ENCODE measurements at regions not wholly inside any gene's neighbourhood (a gene's known extent, or its start where the extent isn't known, plus 50 kb on each side); places are given as distances from the start of the nearest gene placed in this dataset.

DNA sequence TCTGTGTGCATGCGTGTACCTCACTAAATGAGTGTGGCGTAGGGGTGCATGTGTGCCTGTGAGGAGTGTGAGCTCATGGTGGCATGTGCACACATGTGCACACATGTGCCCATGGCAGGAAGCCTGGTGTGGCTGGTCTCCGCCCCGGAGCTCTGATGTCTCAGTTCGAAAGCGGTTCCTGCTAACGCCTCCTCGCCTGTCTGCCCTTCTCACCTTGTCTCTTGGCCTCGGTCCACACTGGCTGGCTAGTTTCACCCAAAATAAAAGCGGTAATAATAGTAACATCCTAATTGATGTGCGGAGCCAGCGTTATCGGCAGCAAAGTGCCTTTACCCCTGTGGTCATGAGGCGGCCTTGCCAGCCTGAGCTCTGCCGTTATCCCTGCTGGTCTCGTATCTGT is 1190.4 kb downstream of the BRD1 start:
- no peaks in the 10 kb centered on the region for H3K9me3 ChIP-seq (ENCODE audit: control insufficient read depth, insufficient read depth, low read length)
- TF ChIP-seq, protein P1, sequence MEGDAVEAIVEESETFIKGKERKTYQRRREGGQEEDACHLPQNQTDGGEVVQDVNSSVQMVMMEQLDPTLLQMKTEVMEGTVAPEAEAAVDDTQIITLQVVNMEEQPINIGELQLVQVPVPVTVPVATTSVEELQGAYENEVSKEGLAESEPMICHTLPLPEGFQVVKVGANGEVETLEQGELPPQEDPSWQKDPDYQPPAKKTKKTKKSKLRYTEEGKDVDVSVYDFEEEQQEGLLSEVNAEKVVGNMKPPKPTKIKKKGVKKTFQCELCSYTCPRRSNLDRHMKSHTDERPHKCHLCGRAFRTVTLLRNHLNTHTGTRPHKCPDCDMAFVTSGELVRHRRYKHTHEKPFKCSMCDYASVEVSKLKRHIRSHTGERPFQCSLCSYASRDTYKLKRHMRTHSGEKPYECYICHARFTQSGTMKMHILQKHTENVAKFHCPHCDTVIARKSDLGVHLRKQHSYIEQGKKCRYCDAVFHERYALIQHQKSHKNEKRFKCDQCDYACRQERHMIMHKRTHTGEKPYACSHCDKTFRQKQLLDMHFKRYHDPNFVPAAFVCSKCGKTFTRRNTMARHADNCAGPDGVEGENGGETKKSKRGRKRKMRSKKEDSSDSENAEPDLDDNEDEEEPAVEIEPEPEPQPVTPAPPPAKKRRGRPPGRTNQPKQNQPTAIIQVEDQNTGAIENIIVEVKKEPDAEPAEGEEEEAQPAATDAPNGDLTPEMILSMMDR (IDR thresholded peaks at IDR 0.05; ENCODE audit: low read depth, low read length, poor library complexity, severe bottlenecking) = no peak
- no peak for TF ChIP-seq EZH2phosphoT487 (IDR thresholded peaks at IDR 0.05; ENCODE audit: borderline replicate concordance, low read length)
- no peaks in the 10 kb centered on the region for H3K27me3 ChIP-seq (ENCODE audit: control insufficient read depth, low read length)
- no peak overlapping the region for H3K4me2 ChIP-seq (ENCODE audit: low read length)
- H3K9me2 ChIP-seq (replicated peaks; ENCODE audit: control insufficient read depth, low read length) = no peaks in the 10 kb centered on the region
- no peaks in the 10 kb centered on the region for H3K36me3 ChIP-seq (ENCODE audit: control insufficient read depth, low read length)
- H3K4me1 ChIP-seq (ENCODE audit: control insufficient read depth, low read length) = no peaks in the 10 kb centered on the region
- no peaks in the 10 kb centered on the region for H3K79me2 ChIP-seq (ENCODE audit: control insufficient read depth, low read length)
- no peaks in the 10 kb centered on the region for H3F3A ChIP-seq (ENCODE audit: control insufficient read depth, insufficient read depth)
- H3K4me3 ChIP-seq (ENCODE audit: low read length) = no peak overlapping the region
- no peaks in the 10 kb centered on the region for H4K20me1 ChIP-seq (ENCODE audit: control insufficient read depth, insufficient read depth, low read depth, low read length)
- no peak overlapping the region for H3K27ac ChIP-seq (ENCODE audit: low read depth, low read length)

DNA sequence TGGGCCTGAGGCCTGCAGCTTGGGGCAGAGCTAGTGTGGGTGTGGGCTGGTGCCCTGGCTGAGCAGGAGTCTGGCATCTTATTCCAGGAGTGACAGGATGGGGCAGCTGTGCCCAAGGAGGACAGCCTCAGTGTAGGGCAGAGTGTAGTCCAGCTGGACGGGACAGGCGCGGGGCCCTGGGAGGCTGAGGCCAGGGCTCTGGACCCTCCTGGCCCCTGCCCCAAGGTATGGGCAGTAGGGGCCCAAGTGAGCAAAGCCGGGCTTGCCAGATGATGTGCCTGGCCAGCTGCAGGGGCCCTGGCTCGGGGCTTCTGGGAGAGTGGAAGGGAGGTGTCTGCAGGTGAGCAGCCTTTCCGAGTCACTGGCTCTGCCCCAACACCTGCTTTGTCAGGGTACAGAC is 1190.9 kb downstream of the BRD1 start:
- Histone ChIP-seq H3K4me1 (ENCODE audit: control insufficient read depth, low read length) (no peaks in the 10 kb centered on the region), H3K9me2 (replicated peaks; ENCODE audit: control insufficient read depth, low read length) (no peaks in the 10 kb centered on the region), H3K4me2 (ENCODE audit: low read length) (no peak overlapping the region), H3K27me3 (ENCODE audit: control insufficient read depth, low read length) (no peaks in the 10 kb centered on the region), H3K4me3 (ENCODE audit: low read length) (no peak overlapping the region), H3K27ac (ENCODE audit: low read depth, low read length) (no peak overlapping the region), H3F3A (ENCODE audit: control insufficient read depth, insufficient read depth) (no peaks in the 10 kb centered on the region), H3K79me2 (ENCODE audit: control insufficient read depth, low read length) (no peaks in the 10 kb centered on the region), H4K20me1 (ENCODE audit: control insufficient read depth, insufficient read depth, low read depth, low read length) (no peaks in the 10 kb centered on the region), H3K36me3 (ENCODE audit: control insufficient read depth, low read length) (no peaks in the 10 kb centered on the region), H3K9me3 (ENCODE audit: control insufficient read depth, insufficient read depth, low read length) (no peaks in the 10 kb centered on the region)
- TF ChIP-seq EZH2phosphoT487 (IDR thresholded peaks at IDR 0.05; ENCODE audit: borderline replicate concordance, low read length) = no peak
- TF ChIP-seq, protein P1 (IDR thresholded peaks at IDR 0.05; ENCODE audit: low read depth, low read length, poor library complexity, severe bottlenecking) = no peak

DNA sequence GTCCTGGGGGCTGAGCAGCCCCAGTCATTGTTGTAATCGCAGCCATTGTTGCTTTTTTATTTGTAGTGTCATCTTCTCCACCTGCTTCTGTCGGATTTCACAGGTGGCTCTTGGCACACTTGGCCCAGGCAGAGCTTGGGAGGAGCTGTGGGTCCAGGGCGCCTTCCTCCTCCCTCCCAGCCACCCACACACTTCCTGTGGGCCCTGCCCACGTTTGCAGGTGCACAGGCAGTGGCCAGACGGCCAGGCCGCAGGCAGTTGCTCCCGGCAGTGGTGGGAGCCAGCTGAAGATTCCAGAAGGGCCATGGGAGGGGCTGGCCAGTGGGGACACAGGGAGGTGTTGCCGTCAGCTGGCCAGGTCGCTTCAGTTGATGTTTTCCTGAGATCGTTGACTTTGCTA is 1191.9 kb downstream of the BRD1 start:
- Histone ChIP-seq H3K79me2 (ENCODE audit: control insufficient read depth, low read length) (no peaks in the 10 kb centered on the region), H3F3A (ENCODE audit: control insufficient read depth, insufficient read depth) (no peaks in the 10 kb centered on the region), H3K27ac (ENCODE audit: low read depth, low read length) (no peak overlapping the region), H3K4me3 (ENCODE audit: low read length) (no peak overlapping the region), H4K20me1 (ENCODE audit: control insufficient read depth, insufficient read depth, low read depth, low read length) (no peaks in the 10 kb centered on the region), H3K9me2 (replicated peaks; ENCODE audit: control insufficient read depth, low read length) (no peaks in the 10 kb centered on the region), H3K36me3 (ENCODE audit: control insufficient read depth, low read length) (no peaks in the 10 kb centered on the region), H3K27me3 (ENCODE audit: control insufficient read depth, low read length) (no peaks in the 10 kb centered on the region), H3K9me3 (ENCODE audit: control insufficient read depth, insufficient read depth, low read length) (no peaks in the 10 kb centered on the region), H3K4me1 (ENCODE audit: control insufficient read depth, low read length) (no peaks in the 10 kb centered on the region), H3K4me2 (ENCODE audit: low read length) (no peak overlapping the region)
- TF ChIP-seq, protein P1 (IDR thresholded peaks at IDR 0.05; ENCODE audit: low read depth, low read length, poor library complexity, severe bottlenecking) = no peak
- no peak for TF ChIP-seq EZH2phosphoT487 (IDR thresholded peaks at IDR 0.05; ENCODE audit: borderline replicate concordance, low read length)

DNA sequence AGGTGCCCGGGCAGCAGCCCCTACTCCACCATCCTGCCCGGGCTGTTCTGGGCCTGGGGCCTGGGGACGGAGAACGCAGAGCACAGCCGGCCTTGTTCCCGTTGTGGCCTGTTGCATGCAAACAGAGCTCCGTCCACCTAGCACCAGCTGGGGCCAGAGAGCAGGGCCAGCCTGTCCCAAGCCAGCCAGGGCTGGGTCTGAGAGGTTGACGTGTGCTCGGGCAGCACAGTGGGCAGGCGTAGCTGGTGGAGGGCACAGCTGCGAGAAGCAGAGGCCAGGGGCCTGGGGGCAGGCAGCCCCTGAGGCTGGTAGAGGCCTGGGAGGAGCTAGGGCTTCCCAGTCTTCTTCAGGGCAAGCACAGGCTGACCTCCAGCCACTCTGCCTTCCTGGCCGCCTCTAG is 1192.6 kb downstream of the BRD1 start:
- no peak overlapping the region for H3K27ac ChIP-seq (ENCODE audit: low read depth, low read length)
- H3K9me3 ChIP-seq (ENCODE audit: control insufficient read depth, insufficient read depth, low read length) = no peaks in the 10 kb centered on the region
- no peaks in the 10 kb centered on the region for H3K79me2 ChIP-seq (ENCODE audit: control insufficient read depth, low read length)
- no peaks in the 10 kb centered on the region for H3K27me3 ChIP-seq (ENCODE audit: control insufficient read depth, low read length)
- H3K4me3 ChIP-seq (ENCODE audit: low read length) = no peak overlapping the region
- no peaks in the 10 kb centered on the region for H4K20me1 ChIP-seq (ENCODE audit: control insufficient read depth, insufficient read depth, low read depth, low read length)
- no peaks in the 10 kb centered on the region for H3F3A ChIP-seq (ENCODE audit: control insufficient read depth, insufficient read depth)
- H3K9me2 ChIP-seq (replicated peaks; ENCODE audit: control insufficient read depth, low read length) = no peaks in the 10 kb centered on the region
- H3K4me1 ChIP-seq (ENCODE audit: control insufficient read depth, low read length) = no peaks in the 10 kb centered on the region
- no peak for TF ChIP-seq EZH2phosphoT487 (IDR thresholded peaks at IDR 0.05; ENCODE audit: borderline replicate concordance, low read length)
- TF ChIP-seq, protein P1 (IDR thresholded peaks at IDR 0.05; ENCODE audit: low read depth, low read length, poor library complexity, severe bottlenecking) = no peak
- no peak overlapping the region for H3K4me2 ChIP-seq (ENCODE audit: low read length)
- H3K36me3 ChIP-seq (ENCODE audit: control insufficient read depth, low read length) = no peaks in the 10 kb centered on the region
